Stimulated activated CD8-positive, alpha-beta memory T cell treated with anti-CD3 and anti-CD28 coated beads, Interleukin-15, amount 100 ng/mL, for 4 hours (primary cell): ENCODE measurements at regions not wholly inside any gene's neighbourhood (a gene's known extent, or its start where the extent isn't known, plus 50 kb on each side); places are given as distances from the start of the nearest gene placed in this dataset.
"Not testable (repeated sequence)": the region's sequence is repeated elsewhere in the genome, so short reads cannot be mapped to it uniquely, and the experiment has no call there.

ENCODE experiments used
- DNase-seq, 2 donors: peaks; one replicate each; pipeline ENCODE4 v3.0.0-alpha.2; 2020; ENCODE audit warnings: low read depth in 2 of 2

DNA sequence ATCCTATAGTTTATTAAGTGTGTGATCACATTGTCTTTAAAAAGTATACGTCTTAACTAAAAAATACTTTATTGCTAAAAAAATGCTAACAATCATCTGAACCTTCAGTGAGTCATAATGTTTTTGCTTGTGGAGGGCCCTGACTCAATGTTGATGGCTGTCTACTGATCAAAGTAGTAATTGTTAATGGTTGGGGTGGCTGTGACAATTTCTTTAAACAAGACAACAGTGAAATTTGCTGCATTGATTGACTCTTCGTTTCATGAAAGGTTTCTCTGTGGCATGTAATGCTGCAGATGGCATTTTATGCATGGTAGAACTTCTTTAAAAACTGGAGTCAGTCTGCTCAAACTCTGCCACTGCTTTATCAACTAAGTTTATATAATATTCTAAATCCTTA is 101.4 kb upstream of the IL15 start:
- DNase-seq: no peak

DNA sequence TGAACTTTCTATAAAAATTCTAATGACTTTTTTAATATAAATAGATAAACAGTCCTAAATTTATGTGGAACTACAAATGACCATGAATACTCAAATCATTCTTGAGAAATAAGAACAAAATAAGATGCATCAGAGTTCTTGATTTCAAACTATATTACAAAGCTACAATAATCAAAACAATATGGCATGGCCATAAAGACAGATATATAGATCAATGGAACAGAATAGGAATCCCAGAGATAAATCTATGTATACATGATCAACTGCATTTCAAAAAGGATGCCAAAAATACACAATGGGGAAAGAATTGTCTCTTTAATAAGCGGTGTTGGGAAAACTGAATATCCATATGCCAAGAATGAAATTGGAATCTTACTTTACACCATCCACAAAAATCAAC is 98.4 kb upstream of the IL15 start:
- DNase-seq: no peak

GRCh38 chr4:141540643-141541042 is 95.7 kb upstream of the IL15 start:
- no peak for DNase-seq

DNA sequence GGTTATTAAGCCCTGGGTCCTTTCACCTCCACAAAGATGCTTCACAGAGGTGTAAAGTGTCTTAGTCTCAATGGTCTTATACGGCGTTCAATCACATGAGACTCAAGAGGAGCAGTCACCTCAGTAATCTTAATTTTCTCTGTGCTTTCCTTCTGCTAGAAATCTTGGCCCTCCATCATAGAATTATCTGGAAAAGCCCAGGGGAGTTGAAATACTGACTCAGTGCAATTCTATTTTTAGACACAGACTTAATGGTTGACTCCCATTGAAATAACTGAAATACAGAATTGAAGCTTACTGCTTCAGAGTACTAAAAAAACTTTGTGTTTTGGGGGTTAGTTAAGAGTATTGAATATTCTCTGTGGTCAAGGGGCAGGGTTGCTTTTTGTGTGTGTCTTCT is 94.5 kb upstream of the IL15 start:
- DNase-seq: no peak

DNA sequence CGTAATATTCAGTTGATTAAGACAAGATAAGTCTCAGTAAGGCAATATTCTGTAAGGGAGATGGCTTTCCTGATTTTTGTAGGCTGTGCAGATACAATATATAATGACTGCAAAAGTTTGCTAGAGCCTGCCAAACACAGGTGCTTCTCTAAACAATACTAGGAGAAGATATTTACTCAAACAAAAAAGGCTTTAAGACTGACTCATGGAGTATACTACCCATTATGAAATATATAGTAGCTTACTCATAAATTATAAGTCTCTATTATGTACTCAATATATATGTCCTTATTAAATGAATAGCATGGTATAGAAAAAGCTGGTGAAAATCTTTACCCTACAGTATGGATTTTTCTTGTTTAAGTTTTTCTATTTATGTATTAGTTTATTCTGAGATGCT is 93.2 kb upstream of the IL15 start:
- no peak for DNase-seq

DNA sequence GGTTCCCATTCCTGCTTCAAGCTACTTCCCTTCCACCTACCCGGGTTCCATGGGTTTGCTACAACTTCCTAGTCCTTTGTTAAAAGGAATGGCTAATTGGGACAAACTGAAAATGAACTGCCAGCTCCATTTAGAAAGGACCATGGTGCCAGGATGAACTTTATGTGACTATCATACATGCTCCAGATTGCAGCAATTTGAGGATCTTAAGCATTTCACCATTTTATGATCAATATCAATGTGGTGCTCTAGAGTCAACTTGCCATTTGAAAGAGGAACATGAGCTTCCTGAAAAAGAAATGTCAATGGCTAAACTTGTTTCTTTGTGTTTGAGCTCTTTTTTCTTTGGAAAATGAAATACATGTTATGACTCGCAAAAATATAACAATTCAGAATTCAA is 92.7 kb upstream of the IL15 start:
- no peak for DNase-seq

DNA sequence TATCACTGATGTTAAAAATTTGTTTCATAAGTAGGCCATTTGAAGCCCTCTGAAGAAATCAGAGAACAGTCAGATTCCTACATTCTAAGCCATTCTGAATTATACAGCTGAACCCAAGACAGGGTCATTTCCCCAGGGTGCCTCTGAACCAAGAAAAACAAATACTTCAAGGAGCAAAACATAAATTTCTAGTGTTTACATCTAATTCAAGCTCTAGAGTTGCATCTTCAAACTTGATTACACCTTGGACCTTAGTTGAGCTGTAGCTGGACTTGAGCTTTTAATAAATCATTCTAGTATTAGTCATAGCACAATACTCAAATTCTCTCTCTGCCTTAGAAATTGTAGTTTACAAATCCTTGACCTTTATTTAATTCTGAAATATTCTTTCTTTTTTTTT is 87.6 kb upstream of the IL15 start:
- no peak for DNase-seq

- DNase-seq: no peak
Observed at GRCh38 chr4:141560056-141560455, 76.3 kb upstream of the IL15 start.

DNA sequence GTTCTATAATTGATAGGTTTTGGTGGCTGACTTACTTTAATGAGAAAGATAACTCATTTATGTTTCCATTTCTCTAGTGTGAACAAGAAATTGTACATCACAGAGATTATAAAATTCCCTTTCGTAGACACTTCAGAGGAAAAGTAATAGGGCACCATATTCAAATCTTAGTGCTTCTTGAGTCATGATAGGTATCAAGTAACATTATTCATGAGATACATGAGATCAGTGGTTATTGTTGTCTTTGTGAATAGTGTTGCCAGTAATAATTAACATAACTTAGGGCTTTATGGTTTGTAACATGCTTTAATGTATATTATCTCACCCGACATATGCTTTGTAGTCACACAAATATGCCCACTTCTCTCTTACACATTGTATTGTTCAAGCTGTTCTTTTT is 73.7 kb upstream of the IL15 start:
- no peak for DNase-seq

DNA sequence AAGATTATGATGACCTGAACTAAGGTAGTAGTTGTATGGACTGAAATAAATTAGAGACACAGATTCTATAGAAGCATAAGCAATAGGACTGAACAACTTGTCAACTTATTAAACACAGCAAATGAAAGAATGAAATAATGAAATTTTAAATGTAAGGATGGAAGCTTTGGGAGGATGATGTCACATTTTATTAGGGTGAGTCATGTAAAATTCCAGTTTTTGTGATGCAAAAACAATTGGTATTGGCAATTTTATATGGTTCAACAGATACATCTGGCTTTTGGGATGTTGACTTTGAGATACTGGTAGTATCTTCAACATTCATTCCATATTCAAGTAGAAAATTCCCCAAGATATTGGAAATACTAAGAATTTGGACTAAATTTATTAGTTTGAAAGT is 72.7 kb upstream of the IL15 start:
- DNase-seq: no peak

- not testable (repeated sequence) for DNase-seq
Observed at GRCh38 chr4:141564961-141565360, 71.4 kb upstream of the IL15 start.

- no peak for DNase-seq
Observed at GRCh38 chr4:141565379-141566089, 70.8 kb upstream of the IL15 start.

DNA sequence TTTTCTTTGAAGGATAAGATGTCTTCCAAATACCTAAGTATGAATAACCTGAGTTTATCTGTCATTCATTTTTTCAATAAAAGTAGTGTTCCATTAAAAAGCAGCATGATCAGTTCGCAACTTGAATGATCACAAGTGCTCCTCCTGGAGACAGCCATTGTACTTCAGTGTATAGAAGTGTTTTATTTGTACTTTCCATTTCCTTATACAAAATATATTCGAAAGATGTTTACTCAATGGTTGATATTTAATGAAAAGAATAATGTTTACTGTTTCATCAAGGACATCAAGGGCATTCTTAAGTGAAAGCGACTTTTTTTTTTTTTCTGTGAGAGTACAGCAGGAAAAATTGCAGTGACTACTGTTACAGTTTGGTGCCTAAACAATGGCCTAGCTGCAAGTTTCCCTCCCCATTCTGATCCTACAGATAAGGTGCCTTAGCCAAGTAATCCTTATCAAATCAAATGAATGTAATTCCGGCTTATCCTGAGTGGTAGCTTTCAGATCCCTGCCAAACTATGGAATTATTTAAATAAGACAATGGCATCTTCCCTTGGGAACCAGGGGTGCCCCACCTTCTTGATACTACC is 69.0 kb upstream of the IL15 start:
- DNase-seq: no peak

DNA sequence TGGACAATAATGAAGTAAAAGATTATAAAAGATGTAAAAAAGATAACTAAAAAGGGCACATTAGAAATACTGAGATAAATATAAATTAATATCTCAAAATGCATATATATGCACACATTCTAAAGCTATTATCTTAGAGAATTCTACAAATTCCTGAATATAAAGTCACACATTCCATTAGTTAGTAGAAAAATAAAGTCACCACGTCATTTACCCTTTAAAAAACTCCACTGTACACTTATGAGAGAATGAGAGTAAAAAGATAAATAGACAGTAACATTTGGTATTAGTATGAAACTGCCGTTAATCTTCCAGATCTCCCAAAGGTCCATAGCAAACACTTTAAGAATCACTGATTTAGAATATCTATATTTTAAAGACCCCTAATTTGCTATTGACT is 67.2 kb upstream of the IL15 start:
- DNase-seq: no peak

- no peak for DNase-seq
Observed at GRCh38 chr4:141570290-141570689, 66.1 kb upstream of the IL15 start.

- no peak for DNase-seq
Observed at GRCh38 chr4:141571362-141571761, 65.0 kb upstream of the IL15 start.

GRCh38 chr4:141571793-141572192 is 64.6 kb upstream of the IL15 start:
- DNase-seq: no peak

DNA sequence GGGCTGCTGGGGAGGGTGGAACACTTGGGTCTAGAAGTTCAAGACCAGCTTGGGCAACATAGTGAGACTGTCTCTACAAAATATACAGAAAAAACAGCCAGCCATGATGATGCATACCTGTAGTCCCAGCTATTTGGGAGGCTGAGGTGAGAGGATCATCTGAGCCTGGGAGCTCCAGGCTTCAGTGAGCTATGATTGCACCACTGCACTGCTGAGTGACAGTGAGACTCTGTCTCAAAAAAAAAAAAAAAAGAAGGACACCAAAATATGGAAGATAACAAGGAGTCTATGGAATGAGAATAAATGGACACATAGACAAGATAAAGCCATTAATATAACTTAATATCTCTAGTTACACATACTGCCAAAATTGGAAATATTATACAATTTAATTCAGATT is 62.7 kb upstream of the IL15 start:
- no peak for DNase-seq

GRCh38 chr4:141575884-141576283 is 60.5 kb upstream of the IL15 start:
- no peak for DNase-seq

DNA sequence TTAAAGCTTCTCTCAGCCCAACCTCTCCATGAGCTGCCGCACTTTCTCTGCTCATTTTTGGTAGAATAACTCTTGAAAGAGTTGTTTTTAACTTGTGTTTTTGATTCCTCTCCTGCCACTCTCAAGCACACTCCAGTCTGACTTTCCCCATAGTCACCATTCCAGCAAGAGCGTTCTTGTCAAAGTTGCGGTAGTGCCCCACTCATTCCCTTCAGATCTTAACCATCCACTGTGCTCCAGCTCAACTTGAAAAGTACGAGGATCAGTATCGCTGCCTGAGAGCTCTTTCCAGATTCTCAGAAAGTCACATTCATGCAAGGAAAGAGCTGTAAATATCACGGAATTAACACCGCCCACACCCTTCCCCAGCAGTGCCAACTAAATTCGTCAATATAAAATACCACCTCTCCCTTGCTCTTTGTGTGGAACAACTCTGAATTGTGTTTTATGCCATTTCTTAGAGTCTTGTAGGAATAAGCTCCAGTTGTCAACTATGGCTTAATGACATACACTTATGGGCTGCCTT is 59.7 kb upstream of the IL15 start:
- no peak for DNase-seq

GRCh38 chr4:141578451-141578850 is 57.9 kb upstream of the IL15 start:
- no peak for DNase-seq

- no peak for DNase-seq
Observed at GRCh38 chr4:141580523-141580922, 55.9 kb upstream of the IL15 start.
